ENCODE measurements at regions not wholly inside any gene's neighbourhood (a gene's known extent, or its start where the extent isn't known, plus 50 kb on each side); places are given as distances from the start of the nearest gene placed in this dataset.

GRCh38 chr4:189414021-189414420, 526.7 kb upstream of the FRG1 start:
- H3K36me3 ChIP-seq, result no peaks in the 10 kb centered on the region
- H3K27me3 ChIP-seq, result no peaks in the 10 kb centered on the region
- no peak overlapping the region for H3K27ac ChIP-seq
- no peak overlapping the region for H3K4me3 ChIP-seq
- no peak for ATAC-seq
- no peak for DNase-seq
- H3K4me1 ChIP-seq, result no peaks in the 10 kb centered on the region
- WGBS, 2 donors, result 50 to 62% methylated on average over 4 of the region's 4 CpGs
- intact Hi-C loops (cut with DNase I), result no loop called here
- FAIRE-seq, result no peak
- no peaks in the 10 kb centered on the region for H3K9me3 ChIP-seq
- TF ChIP-seq CTCF (IDR thresholded peaks at IDR 0.05), result no peak

- TF ChIP-seq CTCF (IDR thresholded peaks at IDR 0.05), result no peak
- Histone ChIP-seq H3K27me3 (no peaks in the 10 kb centered on the region), H3K27ac (no peak overlapping the region), H3K4me1 (no peaks in the 10 kb centered on the region), H3K36me3 (no peaks in the 10 kb centered on the region), H3K4me3 (no peak overlapping the region), H3K9me3 (no peaks in the 10 kb centered on the region)
- no peak for FAIRE-seq
- ATAC-seq, result no peak
- WGBS, 2 donors, result 59 to 64% methylated on average over 10 of the region's 10 CpGs
- no peak for DNase-seq
- intact Hi-C loops (cut with DNase I), result no loop called here
Measured at GRCh38 chr4:189420572-189420971, 520.1 kb upstream of the FRG1 start.

- no peaks in the 10 kb centered on the region for H3K4me1 ChIP-seq
- no peaks in the 10 kb centered on the region for H3K9me3 ChIP-seq
- peak in 2 of 4 donors; percentile 8 for TF ChIP-seq CTCF (IDR thresholded peaks at IDR 0.05)
- 37 to 41% methylated on average over 3 of the region's 3 CpGs for WGBS, 2 donors
- H3K36me3 ChIP-seq, result no peaks in the 10 kb centered on the region
- intact Hi-C loops (cut with DNase I), result no loop called here
- no peak overlapping the region for H3K4me3 ChIP-seq
- ATAC-seq, result no peak
- peaks cover 0 to 3% (median 0%) of the 10 kb centered on the region in 4 donors for H3K27me3 ChIP-seq
- no peak for FAIRE-seq
- DNase-seq, result no peak
- H3K27ac ChIP-seq, result no peak overlapping the region
Measured at GRCh38 chr4:189436207-189436606, 504.5 kb upstream of the FRG1 start.

GRCh38 chr4:189440716-189441115, 500.0 kb upstream of the FRG1 start:
- H3K4me1 ChIP-seq, result peaks cover 2 to 6% (median 5%) of the 10 kb centered on the region in 3 donors
- no peak overlapping the region for H3K27ac ChIP-seq
- no peak for DNase-seq
- no peaks in the 10 kb centered on the region for H3K9me3 ChIP-seq
- ATAC-seq, result no peak
- no peak overlapping the region for H3K4me3 ChIP-seq
- 61 to 62% methylated on average over 4 of the region's 4 CpGs for WGBS, 2 donors
- H3K27me3 ChIP-seq, result peaks cover 0 to 10% (median 0%) of the 10 kb centered on the region in 4 donors
- H3K36me3 ChIP-seq, result no peaks in the 10 kb centered on the region
- no peak for FAIRE-seq
- intact Hi-C loops (cut with DNase I), result no loop called here
- no peak for TF ChIP-seq CTCF (IDR thresholded peaks at IDR 0.05)

GRCh38 chr4:189443341-189443740, 497.3 kb upstream of the FRG1 start:
- no peak overlapping the region for H3K4me3 ChIP-seq
- ATAC-seq (no peak), DNase-seq (no peak), FAIRE-seq (no peak)
- H3K4me1 ChIP-seq, result peaks cover 6 to 12% (median 7%) of the 10 kb centered on the region in 3 donors
- TF ChIP-seq CTCF (IDR thresholded peaks at IDR 0.05), result no peak
- WGBS, 2 donors, result 50 to 52% methylated on average over 6 of the region's 6 CpGs
- no peaks in the 10 kb centered on the region for H3K36me3 ChIP-seq
- intact Hi-C loops (cut with DNase I), result no loop called here
- peaks cover 0 to 8% (median 0%) of the 10 kb centered on the region in 4 donors for H3K27me3 ChIP-seq
- H3K27ac ChIP-seq, result no peak overlapping the region
- no peaks in the 10 kb centered on the region for H3K9me3 ChIP-seq

Data from pancreas (tissue), 10 donors.